ENCODE measurements at regions not wholly inside any gene's neighbourhood (a gene's known extent, or its start where the extent isn't known, plus 50 kb on each side); places are given as distances from the start of the nearest gene placed in this dataset.
"Not testable (repeated sequence)": the region's sequence is repeated elsewhere in the genome, so short reads cannot be mapped to it uniquely, and the experiment has no call there.

DNA sequence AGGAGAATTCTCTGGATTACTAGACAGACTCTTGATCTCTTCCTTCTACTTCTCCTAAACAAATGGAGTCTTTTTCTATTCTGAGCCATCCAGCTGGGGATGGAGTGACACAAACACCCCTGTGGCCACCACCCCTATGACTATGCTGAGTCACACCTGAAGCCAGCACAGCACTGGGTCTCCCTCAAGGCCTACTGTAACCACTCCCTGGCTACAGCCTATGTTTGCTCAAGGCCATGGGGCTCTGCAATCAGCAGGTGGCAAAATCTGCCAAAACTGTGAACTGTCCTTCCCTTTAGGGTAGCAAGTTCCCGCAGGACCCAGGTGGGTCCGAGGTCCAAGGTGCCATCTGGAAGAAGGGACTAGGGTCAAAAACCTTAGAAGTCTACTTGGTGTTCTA, 132.3 kb downstream of the TINAG start:
- no peak for DNase-seq

- no peak for DNase-seq
Measured at GRCh38 chr6:54441020-54441419, 132.8 kb downstream of the TINAG start.

DNA sequence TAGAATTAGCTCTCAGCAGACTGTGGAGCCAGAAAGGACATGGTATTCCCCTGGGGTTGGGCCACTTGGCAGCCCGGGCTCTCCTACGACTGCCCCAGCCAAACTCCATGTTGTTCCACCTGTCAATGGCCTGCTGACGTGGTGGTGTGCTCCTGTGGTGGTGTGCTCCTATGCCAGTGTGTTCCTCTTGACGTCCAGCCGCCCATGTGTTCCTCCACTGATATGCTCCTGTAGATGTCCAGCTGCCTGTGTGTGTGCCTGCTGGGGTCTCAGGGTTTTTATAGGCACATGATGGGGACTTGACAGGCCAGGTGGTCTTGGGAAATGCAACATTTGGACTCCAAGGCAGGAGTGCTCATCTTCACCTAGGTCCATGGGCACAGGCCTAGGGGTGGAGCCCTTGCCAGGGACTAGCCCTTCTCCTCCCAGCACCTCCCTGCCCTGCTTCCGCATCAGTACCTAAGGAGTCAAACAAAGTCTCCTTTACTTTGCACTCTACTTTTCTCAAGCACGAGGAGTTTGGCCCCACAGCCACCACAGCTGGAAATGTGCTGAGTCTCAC, 133.5 kb downstream of the TINAG start:
- no peak for DNase-seq

DNA sequence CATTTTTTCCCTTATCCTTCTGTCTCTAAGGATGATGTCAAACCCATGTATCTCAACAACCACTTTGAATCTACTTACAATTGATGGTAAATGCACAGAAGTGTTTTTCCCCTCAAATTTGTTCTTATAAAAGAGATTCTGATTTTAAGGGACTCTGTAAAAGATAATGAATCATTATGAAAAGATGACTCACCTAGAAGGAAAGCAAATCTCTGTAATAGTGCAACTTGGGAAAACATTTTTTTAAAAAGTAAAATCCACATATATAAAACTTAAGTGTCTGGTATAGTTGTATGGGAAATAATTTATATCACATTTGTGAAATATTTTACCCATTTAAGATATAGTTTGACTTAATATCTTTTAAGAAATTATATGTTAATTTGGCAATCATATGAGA, 137.0 kb downstream of the TINAG start:
- DNase-seq: no peak

DNA sequence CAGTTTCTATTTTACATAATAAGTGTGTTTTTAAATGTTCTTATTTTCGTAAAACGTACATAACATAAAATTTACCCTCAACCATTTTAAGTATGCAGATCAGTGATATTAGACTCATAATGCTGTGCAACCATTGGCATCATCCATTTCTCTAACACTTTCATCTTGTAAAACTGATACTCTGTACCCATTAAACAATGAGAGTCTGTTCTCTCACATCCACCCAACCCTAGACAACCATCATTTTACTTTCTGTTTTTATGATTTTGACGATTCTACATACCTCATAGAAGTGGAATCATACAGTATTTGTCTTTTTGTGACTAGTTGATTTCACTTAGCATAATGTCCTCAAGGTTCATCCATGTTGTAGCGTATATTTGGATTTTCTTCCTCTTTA, 140.4 kb downstream of the TINAG start:
- no peak for DNase-seq

GRCh38 chr6:54451516-54451915, 143.3 kb downstream of the TINAG start:
- no peak for DNase-seq

GRCh38 chr6:54463354-54464024, 155.2 kb downstream of the TINAG start:
- no peak for DNase-seq

DNA sequence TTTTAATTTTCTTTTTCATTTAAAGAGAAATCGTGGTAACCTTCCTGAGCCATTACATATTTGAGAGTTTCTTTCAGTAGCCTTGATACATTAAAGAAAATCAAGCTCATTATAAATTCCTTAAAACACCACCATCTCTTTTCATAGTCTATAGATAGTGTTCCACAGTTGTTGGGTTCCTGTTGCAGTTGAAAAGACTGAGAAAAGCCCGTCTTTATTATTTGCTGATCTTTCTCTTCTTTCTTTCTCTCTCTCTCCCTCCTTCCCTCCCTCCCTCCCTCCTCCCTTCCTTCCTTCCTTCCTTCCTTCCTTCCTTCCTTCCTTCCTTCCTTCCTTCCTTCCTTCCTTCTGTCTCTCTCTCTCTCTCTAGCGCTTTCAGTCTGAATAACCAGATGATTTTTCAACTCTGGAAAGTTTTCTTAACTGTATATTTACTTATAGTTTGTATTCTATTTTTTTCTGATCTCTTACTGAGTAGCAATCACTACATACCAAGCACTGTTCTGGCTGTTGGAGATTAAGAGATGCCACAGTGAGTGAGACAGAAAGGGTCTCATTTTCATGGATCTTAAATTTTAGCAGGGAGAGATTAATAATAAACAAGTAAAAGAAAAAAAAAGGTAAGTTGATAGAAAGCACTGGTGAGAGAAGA, 157.5 kb downstream of the TINAG start:
- no peak for DNase-seq

DNA sequence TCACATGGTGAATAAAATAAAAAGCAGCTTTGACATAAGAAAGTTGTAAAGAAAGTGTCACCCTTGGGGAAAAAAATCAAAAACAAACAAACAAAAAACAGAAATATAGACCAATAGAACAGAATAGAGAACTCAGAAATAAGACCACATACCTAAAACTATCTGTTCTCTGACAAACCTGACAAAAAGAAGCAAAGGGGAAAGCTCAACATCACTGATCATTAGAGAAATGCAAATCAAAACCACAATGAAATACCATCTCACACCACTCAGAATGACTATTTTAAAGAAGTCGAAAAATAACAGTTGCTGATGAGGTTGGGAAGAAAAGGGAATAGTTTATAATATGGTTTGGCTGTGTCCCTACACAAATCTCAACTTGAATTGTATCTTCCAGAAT, 159.1 kb downstream of the TINAG start:
- DNase-seq: no peak

GRCh38 chr6:54473328-54473727, 165.1 kb downstream of the TINAG start:
- no peak for DNase-seq

DNA sequence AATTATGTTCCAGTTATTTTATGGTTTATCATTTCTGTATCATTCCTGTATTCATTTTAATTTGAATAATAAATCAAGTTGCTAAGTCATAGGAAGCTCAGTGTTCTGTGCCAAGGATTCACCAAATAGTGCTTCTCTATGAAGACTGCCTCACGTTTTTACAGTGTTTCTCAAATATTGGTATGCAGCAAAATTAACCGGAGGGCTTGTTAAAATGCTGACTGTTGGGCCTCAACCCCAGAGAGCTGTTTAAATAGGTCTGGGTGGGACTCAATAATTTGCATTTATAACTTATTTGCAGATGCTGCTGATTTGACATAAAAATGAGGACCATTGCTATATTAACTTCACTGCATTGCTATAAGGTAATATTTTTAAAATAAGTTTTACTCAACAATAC, 166.7 kb downstream of the TINAG start:
- DNase-seq: no peak

DNA sequence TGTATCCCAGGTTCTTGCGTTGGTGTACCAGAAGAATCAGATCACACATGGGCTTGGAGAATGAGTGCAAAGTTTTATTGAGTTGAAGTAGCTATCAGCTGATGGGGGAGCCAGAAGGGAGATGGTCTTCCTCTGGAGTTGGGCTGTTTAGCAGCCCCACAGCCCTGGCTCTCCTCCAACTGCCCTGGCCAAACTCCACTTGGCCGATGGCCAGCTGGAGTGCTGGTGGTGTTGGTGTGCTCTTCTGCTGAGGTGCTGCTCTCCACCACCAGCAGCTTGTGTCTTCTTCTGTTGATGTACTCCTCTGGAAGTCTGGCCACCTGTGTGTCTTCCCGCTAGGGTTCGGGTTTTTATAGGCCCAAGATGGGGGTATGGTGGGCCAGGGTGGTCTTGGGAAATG, 172.8 kb downstream of the TINAG start:
- DNase-seq: no peak

- DNase-seq: no peak
Measured at GRCh38 chr6:54491431-54491830, 183.2 kb downstream of the TINAG start.

- no peak for DNase-seq
Measured at GRCh38 chr6:54493138-54493537, 184.9 kb downstream of the TINAG start.

GRCh38 chr6:54503144-54503543, 194.9 kb downstream of the TINAG start:
- DNase-seq: no peak

- DNase-seq: no peak
Measured at GRCh38 chr6:54515013-54515412, 206.8 kb downstream of the TINAG start.

- no peak for DNase-seq
Measured at GRCh38 chr6:54515713-54516112, 207.5 kb downstream of the TINAG start.

GRCh38 chr6:54516321-54516720, 208.1 kb downstream of the TINAG start:
- no peak for DNase-seq

- DNase-seq: no peak
Measured at GRCh38 chr6:54519161-54519560, 210.9 kb downstream of the TINAG start.

- no peak for DNase-seq
Measured at GRCh38 chr6:54525731-54526130, 217.5 kb downstream of the TINAG start.

DNA sequence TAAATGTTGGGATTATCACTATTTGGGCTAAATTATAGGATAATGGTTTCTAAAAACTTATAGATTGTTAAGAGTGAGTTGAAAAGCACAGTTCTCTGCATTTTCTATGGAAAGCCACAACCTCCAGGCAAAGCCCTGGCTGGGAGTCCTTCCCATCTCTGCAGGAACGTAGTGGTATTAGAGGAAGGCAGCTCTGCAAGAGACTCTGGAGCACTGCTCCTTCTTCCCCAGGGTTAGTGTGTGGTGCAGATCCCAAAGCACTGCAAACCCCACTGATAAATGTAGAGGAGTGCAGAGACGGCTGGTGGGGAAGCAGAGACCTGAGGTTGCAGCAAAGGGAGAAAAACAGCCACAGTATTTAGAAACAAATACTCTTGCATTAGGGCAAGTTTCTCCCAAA, 225.3 kb downstream of the TINAG start:
- no peak for DNase-seq

DNA sequence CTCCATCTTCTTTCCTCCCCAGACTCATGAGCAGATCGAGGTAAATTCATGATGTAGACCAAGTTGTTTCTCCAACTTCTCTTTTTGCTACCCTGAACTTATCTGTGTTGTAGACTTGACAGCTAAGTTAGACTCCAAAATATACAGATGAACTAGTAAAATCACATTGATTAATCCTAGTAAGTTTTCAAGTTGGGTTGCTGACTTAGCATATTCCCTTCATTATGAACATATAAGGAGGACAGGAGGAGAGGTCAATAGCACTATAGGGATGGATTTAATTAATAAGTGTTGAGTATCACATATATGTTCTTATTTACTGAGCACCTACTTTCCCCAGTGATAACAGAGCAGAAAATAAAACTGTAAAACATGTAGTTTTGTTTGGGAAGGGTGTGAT, 227.3 kb downstream of the TINAG start:
- DNase-seq: no peak

GRCh38 chr6:54541541-54541940, 233.3 kb downstream of the TINAG start:
- DNase-seq: no peak

DNA sequence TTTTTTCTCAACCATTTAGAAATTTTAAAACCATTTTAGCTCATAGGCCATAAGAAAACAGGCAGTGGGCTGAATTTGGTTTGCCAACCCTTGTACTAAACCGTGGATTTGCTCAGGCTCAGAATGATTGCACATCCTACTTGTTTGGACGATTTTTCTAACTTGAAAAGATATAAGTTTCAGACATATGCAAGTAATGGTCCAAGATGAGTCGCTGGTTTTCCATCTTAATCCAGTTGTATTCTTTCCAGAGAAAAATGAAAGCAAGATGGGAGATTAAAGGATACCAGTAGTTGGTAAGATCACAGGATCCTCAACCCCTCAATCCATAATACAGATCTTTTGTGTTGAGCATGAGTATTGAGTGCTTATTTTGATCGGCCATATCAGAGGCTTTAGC, 250.9 kb downstream of the TINAG start:
- DNase-seq: no peak

DNA sequence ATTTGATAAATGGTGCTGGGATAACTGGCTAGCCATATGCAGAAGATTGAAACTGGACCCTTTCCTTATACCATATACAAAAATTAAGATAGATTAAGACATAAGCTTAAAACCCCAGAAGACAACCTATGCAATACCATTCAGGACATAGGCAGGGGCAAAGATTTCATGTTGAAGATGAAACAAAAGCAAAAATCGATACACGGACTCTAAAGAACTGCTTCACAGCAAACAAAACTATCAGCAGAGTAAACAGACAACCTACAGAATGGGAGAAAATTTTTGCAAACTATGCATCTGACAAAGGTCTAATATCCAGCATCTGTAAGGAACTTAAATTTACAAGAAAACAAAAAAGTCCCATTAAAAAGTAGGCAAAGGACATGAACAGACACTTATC, 255.9 kb downstream of the TINAG start:
- not testable (repeated sequence) for DNase-seq

Measured in NCI-H146 (cell line).